Stimulated activated naive B cell treated with anti-CD40 and anti-IgM and Interleukin-4, amounts not matched to agents 10 μg/mL and 1 μg/mL and 100 μg/mL, for 72 hours (primary cell): ENCODE measurements at regions not wholly inside any gene's neighbourhood (a gene's known extent, or its start where the extent isn't known, plus 50 kb on each side); places are given as distances from the start of the nearest gene placed in this dataset.

Source experiments
- ATAC-seq, 2 donors: fragments of 150-1000 bp; cut with Tn5 transposase; replicated peaks; 2 replicates each; pipeline ENCODE4 v1.10.0; 2021; ENCODE audit warnings: moderate library complexity in 1 of 2
- DNase-seq: peaks from one replicate; pipeline ENCODE4 v3.0.0; 2021
- H3K27ac Mint-ChIP-seq: one replicate; pipeline ENCODE4 v1.8.0; 2022; ENCODE audit warnings: mild to moderate bottlenecking, mixed read lengths
- H3K27me3 Mint-ChIP-seq, 2 donors: one replicate each; pipeline ENCODE4 v1.8.0; 2022; ENCODE audit warnings: mixed read lengths in 2 of 2
- H3K36me3 Mint-ChIP-seq, 2 donors: one replicate each; pipeline ENCODE4 v1.8.0; 2022; ENCODE audit warnings: mixed read lengths in 2 of 2, mild to moderate bottlenecking in 1 of 2
- H3K4me1 Mint-ChIP-seq, 2 donors: one replicate each; pipeline ENCODE4 v1.8.0; 2022; ENCODE audit warnings: mixed read lengths in 2 of 2, mild to moderate bottlenecking in 1 of 2
- H3K4me3 Mint-ChIP-seq, 2 donors: one replicate each; pipeline ENCODE4 v1.8.0; 2022; ENCODE audit warnings: mild to moderate bottlenecking in 2 of 2, mixed read lengths in 2 of 2, moderate library complexity in 1 of 2
- H3K9me3 Mint-ChIP-seq, 2 donors: one replicate each; pipeline ENCODE4 v1.8.0; 2022; ENCODE audit warnings: mixed read lengths in 2 of 2, mild to moderate bottlenecking in 1 of 2

DNA sequence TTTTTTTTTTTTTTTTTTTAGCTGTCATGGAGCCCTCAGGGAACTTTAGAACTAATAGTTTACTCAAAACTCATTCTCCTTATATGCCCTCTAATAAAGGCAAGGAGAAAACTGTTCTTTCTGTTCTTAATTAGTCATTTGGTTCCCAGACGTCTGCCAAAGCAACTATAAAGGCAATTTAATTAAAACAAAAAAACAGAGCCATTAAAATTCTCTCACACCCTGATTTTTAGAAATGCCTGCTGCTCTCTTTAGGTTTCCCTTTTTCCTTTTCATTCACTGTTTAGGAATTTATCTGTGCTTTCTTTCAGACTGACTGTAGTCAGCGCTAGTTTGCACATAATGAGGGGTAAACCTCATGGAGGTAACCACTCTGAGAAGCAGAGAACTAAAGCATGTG is 463.6 kb upstream of the THRB start:
- H3K4me3 Mint-ChIP-seq, result no peak overlapping the region
- no peak overlapping the region for H3K27ac Mint-ChIP-seq
- no peaks in the 10 kb centered on the region for H3K36me3 Mint-ChIP-seq
- ATAC-seq (no peak), DNase-seq (no peak)
- H3K9me3 Mint-ChIP-seq, result no peaks in the 10 kb centered on the region
- H3K27me3 Mint-ChIP-seq, result no peaks in the 10 kb centered on the region
- H3K4me1 Mint-ChIP-seq, result no peaks in the 10 kb centered on the region

DNA sequence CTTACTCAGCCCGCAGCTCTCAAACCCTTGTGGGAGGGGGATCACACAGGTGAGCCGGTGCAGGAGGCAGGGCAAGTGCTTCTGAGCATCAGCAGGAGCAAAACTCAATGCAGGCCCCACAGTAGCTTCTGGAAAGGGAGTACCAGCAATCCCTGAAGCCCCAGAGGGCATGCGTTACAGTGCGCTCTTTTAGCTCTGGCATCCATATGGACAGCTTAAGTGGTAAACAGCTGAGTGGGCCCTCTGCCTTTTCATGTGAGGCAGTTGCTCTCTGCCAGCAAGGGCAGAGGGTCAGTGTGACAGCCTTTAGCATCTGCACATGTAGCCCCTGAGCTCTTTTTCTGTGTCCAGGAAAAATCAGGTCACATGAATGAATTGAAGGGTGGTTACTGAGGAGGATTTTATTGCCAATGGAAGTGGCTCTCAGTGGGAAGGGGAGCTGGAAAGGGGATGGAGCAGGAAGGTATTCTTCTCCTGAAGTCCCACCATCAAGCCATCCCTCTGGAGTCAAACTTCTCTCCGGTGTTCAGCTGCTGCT is 464.3 kb upstream of the THRB start:
- ATAC-seq, result no peak
- Mint-ChIP-seq H3K4me1 (no peaks in the 10 kb centered on the region), H3K9me3 (no peaks in the 10 kb centered on the region), H3K27ac (no peak overlapping the region), H3K36me3 (no peaks in the 10 kb centered on the region), H3K27me3 (no peaks in the 10 kb centered on the region), H3K4me3 (no peak overlapping the region)
- no peak for DNase-seq

DNA sequence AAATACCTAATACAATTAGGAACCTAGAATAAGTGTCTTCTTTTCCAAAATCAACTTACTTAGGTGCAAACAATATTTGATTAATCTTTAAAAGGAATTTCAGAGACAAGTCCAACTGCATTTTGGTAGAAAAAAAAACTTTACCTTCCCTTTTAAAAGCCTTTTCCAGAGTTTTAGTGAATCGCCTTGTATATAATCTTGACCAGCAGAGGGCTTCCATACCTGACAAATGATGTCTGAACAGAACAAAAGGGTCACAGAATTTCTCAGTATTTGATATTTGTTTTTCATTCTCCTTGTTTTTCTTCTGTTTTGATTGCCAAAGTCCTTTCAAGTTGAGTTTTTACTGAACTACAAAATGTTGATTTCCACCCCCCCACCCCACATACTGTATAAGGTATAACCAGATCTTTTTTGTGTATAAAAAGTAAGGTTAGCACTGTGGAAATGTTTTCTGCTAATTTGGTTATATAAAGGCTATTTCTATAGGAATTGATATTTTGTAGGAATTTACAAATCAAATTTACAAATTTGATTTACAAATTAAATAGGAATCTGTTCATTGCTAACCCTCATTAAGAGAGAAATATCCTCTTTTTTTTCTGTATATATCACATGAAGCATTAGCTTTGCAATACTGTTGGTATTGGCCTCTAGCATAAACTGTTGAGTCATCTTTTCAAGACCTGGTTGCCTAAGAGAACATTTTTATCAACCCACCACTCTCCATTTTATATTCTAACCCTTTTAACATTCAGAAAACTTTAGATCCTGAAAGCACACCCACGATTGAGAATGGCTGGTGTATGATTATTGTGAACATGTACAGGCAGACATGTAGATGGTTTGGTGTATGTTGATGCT is 464.1 kb upstream of the RARB start:
- DNase-seq, result no peak
- no peaks in the 10 kb centered on the region for H3K4me1 Mint-ChIP-seq
- no peak for ATAC-seq
- no peaks in the 10 kb centered on the region for H3K9me3 Mint-ChIP-seq
- H3K27me3 Mint-ChIP-seq, result no peaks in the 10 kb centered on the region
- no peaks in the 10 kb centered on the region for H3K36me3 Mint-ChIP-seq
- no peak overlapping the region for H3K4me3 Mint-ChIP-seq
- no peak overlapping the region for H3K27ac Mint-ChIP-seq

DNA sequence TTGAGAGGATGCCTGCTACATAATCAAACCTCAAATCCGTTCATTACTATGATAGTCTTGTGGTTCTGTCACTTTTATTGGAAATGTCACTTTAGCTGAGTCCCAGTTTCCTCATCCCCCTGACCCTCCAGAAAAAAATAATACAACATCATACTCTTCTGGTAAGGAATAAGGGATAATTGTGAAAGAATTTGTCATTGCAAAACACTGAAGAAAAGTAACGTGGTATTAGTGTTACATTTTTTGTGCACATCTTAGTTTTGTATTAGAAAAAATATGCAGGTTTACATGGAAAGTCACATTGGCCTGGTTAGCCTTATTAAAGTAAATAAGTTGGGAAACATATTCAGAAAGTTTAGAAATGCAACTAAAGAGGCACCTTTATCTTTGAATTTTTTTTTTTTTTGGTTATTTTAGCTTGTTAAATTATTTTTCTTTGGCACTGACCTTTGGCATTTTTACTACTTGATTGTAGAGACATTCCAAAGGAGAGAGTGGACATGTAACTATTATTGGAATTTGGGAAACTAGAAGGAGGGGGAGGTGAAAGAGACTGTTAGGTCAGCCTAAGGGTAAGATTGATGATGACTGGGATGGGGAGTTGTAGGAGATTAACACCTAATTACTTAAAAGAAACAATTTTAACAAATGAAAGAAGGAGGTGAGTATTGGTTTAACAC is 462.2 kb upstream of the RARB start:
- DNase-seq, result no peak
- no peak overlapping the region for H3K4me3 Mint-ChIP-seq
- no peaks in the 10 kb centered on the region for H3K9me3 Mint-ChIP-seq
- no peak overlapping the region for H3K27ac Mint-ChIP-seq
- H3K27me3 Mint-ChIP-seq, result no peaks in the 10 kb centered on the region
- no peaks in the 10 kb centered on the region for H3K4me1 Mint-ChIP-seq
- no peaks in the 10 kb centered on the region for H3K36me3 Mint-ChIP-seq
- no peak for ATAC-seq

DNA sequence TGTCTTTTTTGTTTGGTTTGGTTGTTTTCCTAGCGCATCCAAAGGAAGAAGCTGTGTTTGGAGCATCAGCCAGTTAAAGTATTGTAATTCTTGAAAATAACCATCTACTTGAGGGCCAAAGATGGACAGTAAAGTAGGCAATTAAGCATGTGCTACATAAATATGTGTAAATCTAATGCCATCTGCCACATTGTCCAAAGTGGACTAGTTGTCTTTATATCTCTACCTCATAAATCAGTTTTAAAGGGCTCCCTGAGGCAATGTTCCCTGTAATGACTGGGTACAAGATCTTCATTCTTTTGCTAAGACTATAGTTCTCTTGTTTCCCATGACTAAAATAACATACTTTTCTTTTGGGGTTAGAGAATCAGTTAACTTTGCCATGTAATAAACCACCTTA is 460.0 kb upstream of the RARB start:
- no peak for ATAC-seq
- no peaks in the 10 kb centered on the region for H3K27me3 Mint-ChIP-seq

DNA sequence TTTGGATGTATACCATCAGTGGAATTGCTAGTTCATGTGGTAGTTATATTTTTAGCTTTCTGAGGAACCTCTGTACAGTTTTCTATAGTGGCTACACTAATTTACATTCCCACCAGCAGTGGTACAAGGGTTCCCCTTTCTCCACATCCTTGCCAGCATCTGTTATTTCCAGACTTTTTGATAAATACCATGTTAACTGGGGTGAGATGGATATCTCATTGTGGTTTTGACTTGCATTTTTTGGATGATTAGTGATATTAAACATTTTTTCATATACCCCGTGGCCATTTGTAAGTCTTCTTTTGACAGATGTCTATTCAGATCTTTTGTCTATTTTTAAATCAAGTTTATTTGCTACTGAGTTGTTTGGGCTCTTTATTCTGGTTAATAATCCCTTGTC is 455.6 kb upstream of the RARB start:
- Mint-ChIP-seq H3K27ac (no peak overlapping the region), H3K9me3 (peaks cover 2 to 5% of the 10 kb centered on the region in 2 donors), H3K4me1 (no peaks in the 10 kb centered on the region), H3K36me3 (no peaks in the 10 kb centered on the region), H3K27me3 (no peaks in the 10 kb centered on the region), H3K4me3 (no peak overlapping the region)
- DNase-seq (no peak), ATAC-seq (no peak)

More for the DNA sequence above, 460.0 kb upstream of the RARB start:
- Mint-ChIP-seq H3K36me3 (no peaks in the 10 kb centered on the region), H3K4me1 (no peaks in the 10 kb centered on the region), H3K9me3 (peaks cover 0 to 2% of the 10 kb centered on the region in 2 donors), H3K27ac (no peak overlapping the region), H3K4me3 (no peak overlapping the region)
- no peak for DNase-seq

DNA sequence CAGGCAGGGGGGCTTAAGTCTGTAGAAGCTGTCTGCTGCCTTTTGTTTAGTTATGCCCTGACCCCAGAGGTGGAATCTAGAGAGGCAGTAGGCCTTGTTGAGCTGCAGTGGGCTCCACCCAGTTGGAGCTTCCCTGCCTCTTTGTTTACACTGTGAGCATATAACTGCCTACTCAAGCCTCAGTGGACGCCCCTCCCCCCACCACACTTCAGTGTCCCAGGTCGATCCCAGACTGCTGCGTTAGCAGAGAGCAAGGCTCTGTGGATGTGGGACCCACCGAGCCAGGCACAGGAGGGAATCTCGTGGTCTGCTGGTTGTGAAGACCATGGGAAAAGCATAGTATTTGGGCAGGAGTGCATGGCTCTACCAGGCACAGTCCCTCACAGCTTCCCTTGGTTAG is 446.8 kb upstream of the RARB start:
- Mint-ChIP-seq H3K27me3 (no peaks in the 10 kb centered on the region), H3K36me3 (no peaks in the 10 kb centered on the region), H3K27ac (no peak overlapping the region), H3K9me3 (peaks cover 5 to 10% of the 10 kb centered on the region in 2 donors), H3K4me1 (no peaks in the 10 kb centered on the region), H3K4me3 (no peak overlapping the region)
- DNase-seq (no peak), ATAC-seq (no peak)

DNA sequence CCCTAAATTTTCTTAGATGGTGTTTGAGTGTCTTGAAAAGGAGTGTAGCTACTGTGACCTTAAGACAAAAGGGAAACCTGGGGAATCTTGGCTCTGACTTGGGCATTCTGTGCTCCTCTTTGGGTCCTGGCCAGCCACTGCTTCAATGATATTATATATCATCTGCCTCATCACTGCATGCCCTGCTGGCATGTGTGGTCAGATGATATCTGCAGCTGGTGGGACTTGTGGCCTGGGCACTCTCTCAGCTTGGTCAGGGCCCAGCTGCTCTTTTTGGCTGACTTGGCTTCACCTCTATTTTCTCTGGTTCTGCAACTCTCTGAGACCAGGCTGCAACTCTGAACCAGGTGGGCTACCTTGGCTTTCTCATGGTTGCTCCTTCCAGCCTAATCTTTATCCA is 446.1 kb upstream of the RARB start:
- Mint-ChIP-seq H3K27ac (no peak overlapping the region), H3K4me1 (no peaks in the 10 kb centered on the region), H3K27me3 (no peaks in the 10 kb centered on the region), H3K36me3 (no peaks in the 10 kb centered on the region), H3K9me3 (peaks cover 5 to 10% of the 10 kb centered on the region in 2 donors), H3K4me3 (no peak overlapping the region)
- ATAC-seq, result no peak
- DNase-seq, result no peak

DNA sequence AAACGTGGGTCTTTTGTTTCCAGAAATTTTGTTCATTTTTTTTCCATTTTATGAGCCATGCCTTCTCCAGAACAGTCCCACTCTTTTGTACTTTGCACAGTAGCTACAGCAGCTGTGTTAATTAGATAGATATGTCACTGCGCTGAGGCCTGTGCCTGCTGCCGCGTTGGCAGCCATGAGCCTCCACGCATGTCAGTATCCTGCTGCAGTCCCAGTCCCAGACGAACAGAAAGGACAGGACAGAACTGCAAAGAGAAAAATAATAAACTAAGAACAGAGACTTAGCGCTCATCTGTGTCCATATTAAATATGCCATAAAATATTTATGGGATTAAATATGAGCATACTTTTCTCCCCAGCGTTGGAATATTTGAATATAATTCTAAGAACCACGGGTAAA is 442.4 kb upstream of the RARB start:
- H3K9me3 Mint-ChIP-seq, result no peaks in the 10 kb centered on the region
- no peak overlapping the region for H3K4me3 Mint-ChIP-seq
- no peak overlapping the region for H3K27ac Mint-ChIP-seq
- ATAC-seq (no peak), DNase-seq (no peak)
- no peaks in the 10 kb centered on the region for H3K4me1 Mint-ChIP-seq
- H3K27me3 Mint-ChIP-seq, result no peaks in the 10 kb centered on the region
- no peaks in the 10 kb centered on the region for H3K36me3 Mint-ChIP-seq

DNA sequence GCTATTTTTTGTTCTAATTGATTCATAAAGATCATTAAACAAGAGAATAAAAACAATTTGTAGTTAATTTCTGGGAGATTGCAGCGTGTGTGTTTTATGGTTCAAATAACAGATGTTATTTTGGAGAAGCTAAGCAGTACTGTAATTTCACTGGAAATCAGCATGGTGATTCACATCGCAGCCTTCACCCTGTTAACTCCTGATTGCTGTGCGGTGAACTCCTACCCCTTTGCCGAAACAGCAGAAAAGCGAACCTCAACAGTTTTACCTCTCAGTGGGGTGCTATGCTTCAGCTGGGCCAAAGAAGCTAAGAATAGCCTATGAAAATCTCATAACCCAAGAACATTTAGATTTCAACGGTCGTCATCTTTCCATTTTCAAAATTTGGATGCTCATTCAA is 441.5 kb upstream of the RARB start:
- DNase-seq (no peak), ATAC-seq (no peak)
- H3K4me3 Mint-ChIP-seq, result no peak overlapping the region
- H3K27me3 Mint-ChIP-seq, result no peaks in the 10 kb centered on the region
- H3K27ac Mint-ChIP-seq, result no peak overlapping the region
- H3K4me1 Mint-ChIP-seq, result no peaks in the 10 kb centered on the region
- H3K36me3 Mint-ChIP-seq, result no peaks in the 10 kb centered on the region
- H3K9me3 Mint-ChIP-seq, result no peaks in the 10 kb centered on the region

DNA sequence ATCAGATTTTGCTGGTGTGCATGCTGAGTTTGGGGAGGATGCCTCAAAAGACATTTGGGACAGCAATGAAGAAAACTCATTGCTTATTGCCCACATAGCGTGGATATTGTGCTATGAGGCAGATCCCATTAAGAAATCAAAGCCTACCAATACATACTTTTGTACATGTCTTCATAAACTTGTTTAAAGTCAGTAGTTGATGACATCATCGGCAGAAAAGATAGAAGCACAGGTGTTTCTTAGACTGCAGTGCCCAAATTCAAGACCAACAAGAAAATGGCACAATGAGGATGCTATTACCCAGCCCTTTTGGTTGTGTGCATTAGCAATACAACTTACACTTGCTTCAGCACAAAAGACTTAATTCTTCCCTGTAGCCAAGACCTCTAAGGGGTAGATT is 428.7 kb upstream of the RARB start:
- H3K9me3 Mint-ChIP-seq, result no peaks in the 10 kb centered on the region
- H3K27me3 Mint-ChIP-seq, result no peaks in the 10 kb centered on the region
- no peaks in the 10 kb centered on the region for H3K4me1 Mint-ChIP-seq
- no peak overlapping the region for H3K27ac Mint-ChIP-seq
- DNase-seq (no peak), ATAC-seq (no peak)
- H3K36me3 Mint-ChIP-seq, result no peaks in the 10 kb centered on the region
- H3K4me3 Mint-ChIP-seq, result no peak overlapping the region

DNA sequence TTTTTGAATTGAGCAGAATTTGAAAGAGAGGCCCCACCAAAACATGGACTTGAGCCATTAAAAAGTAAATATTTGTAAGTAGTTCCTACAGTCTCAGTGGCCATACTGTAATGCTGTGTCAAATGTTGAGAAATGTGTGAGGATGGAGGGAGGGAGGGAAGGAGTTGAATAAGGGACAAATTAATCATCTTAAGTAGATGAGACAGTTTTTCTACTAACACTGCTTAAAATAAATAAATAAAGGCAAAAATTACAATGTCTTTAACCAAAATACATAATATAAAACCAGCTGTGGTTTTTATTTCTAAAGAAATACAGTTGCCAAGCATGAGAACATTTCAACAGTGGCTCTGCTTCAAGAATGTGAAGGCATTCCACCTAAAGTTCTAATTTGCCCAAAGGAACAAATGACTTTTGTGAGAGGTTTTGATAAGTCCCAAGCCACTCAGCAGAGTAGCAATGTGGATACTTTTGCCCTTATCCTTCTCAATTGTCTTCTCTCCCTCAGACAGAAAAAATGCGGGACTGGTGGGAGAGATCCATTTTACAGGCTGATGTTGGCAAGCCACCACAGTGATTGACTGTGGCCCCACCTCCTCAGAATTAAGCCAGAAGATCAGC is 427.0 kb upstream of the RARB start:
- H3K9me3 Mint-ChIP-seq, result no peaks in the 10 kb centered on the region

DNA sequence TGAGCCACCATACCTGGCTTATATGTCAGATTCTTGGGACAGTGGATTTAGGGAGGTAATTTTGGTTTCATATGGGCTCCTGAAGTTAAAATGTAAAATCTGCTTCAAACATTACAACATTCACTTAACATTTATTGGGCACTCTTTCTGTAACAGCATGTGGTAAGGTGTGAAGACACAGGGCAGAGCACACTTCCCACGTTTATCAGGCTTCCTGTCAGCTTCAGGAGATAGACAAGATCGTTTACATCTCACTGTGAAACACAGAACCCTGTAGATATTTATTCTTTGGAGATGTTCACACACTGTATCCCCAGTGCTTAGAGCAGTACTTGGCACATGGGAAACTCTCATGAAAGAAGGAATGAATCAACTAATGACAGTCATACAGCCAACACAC is 426.0 kb upstream of the RARB start:
- no peaks in the 10 kb centered on the region for H3K9me3 Mint-ChIP-seq
- no peaks in the 10 kb centered on the region for H3K4me1 Mint-ChIP-seq
- DNase-seq (no peak), ATAC-seq (no peak)
- H3K27me3 Mint-ChIP-seq, result no peaks in the 10 kb centered on the region
- no peak overlapping the region for H3K27ac Mint-ChIP-seq
- no peaks in the 10 kb centered on the region for H3K36me3 Mint-ChIP-seq
- H3K4me3 Mint-ChIP-seq, result no peak overlapping the region

More for the DNA sequence above, 427.0 kb upstream of the RARB start:
- H3K27me3 Mint-ChIP-seq, result no peaks in the 10 kb centered on the region
- H3K4me3 Mint-ChIP-seq, result no peak overlapping the region
- ATAC-seq (no peak), DNase-seq (no peak)
- H3K27ac Mint-ChIP-seq, result no peak overlapping the region
- no peaks in the 10 kb centered on the region for H3K36me3 Mint-ChIP-seq
- no peaks in the 10 kb centered on the region for H3K4me1 Mint-ChIP-seq

DNA sequence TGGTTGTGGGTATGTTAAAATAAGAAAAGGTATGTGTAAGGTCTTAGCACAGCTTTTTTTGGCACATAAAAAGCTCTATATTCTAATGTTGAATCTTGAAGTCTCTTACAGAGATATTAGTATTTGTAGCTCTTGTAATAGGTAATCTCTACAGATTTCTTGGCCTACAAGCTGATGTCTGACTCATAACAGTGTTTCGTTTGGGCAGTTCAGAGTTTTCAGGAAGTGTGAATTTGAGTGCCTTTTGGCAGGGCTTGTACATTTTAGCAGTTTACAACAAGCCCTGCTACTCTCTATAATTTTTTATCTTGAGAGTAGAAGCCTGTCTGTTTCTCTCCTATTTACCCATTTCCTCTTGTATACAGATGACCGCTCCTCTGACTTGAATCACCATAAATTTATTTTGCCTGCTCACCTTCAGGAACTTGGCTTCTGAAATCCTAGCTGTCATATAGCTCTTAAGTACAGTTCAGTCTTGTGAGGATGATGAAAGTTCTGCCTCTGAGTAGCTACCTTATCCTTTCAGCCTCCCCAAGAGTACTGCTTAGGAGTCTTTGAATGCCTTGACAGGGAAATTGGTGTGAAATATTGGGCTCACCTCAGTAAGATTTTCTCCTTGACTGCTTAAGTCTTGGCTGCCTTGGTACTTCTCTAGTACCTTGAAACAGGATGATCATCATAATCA is 419.9 kb upstream of the RARB start:
- Mint-ChIP-seq H3K4me3 (no peak overlapping the region), H3K27ac (no peak overlapping the region), H3K36me3 (no peaks in the 10 kb centered on the region), H3K27me3 (no peaks in the 10 kb centered on the region), H3K4me1 (no peaks in the 10 kb centered on the region), H3K9me3 (no peaks in the 10 kb centered on the region)
- ATAC-seq (peak in 1 of 2 donors; percentile 46), DNase-seq (no peak)
